ENCODE measurements at regions not wholly inside any gene's neighbourhood (a gene's known extent, or its start where the extent isn't known, plus 50 kb on each side); places are given as distances from the start of the nearest gene placed in this dataset.

DNA sequence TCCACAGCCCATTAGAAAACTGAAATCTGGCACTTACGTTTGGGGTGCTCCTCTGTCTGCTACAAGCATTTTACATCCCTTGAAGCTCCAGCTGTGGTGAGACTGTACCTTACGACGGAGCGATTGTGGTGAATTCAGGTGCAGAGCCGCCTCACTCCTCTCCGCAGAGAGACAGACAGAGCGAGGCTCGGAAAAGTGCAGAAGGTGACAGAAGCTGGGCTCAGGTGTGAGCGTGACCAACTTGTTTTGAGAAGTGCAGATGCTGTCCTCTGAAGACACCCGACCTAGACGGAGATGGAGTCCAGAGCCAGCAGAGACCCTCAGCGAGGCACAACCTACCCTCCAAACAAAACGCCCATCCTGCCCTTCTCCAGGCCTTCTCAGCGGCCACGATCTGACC is 196.5 kb downstream of the MED10 start:
- no peak for TF ChIP-seq CTCF (IDR thresholded peaks at IDR 0.05; ENCODE audit: low read depth, low read length)
- no peak overlapping the region for H3K4me3 ChIP-seq (replicated peaks in 1 of 2; ENCODE audit: low read depth in 2 of 2, low read length in 2 of 2)
- no peak for DNase-seq (ENCODE audit: low read depth in 2 of 2)

DNA sequence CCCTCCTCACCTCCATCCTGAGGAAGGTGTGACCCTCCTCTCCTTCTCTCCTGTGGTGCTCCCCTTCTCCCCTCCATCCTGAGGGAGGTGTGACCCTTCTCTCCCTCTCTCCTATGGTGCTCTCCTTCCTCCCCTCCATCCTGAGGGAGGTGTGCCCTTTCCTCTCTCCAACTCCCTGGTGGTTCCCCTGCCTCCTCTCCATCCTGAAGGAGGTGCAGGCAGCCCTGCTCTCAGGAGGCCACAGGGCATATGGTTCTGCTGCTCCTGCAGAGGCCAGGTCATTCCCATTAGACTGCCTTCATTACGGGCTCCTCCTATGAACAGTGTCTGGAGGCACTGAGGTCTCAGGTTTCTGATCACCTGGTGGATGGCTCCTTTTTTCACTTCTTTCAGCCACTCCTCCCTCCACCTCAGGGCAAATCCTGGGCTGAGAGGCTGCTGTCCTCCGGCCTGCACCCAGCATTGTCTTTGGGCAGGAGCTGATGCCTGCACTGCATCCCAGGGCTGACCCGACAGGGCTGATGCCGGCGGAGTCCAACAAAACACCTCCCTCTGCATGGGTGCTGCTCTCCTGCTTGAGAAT is 197.1 kb downstream of the MED10 start:
- TF ChIP-seq CTCF (IDR thresholded peaks at IDR 0.05; ENCODE audit: low read depth, low read length) = no peak
- no peak for DNase-seq (ENCODE audit: low read depth in 2 of 2)
- no peak overlapping the region for H3K4me3 ChIP-seq (replicated peaks in 1 of 2; ENCODE audit: low read depth in 2 of 2, low read length in 2 of 2)

DNA sequence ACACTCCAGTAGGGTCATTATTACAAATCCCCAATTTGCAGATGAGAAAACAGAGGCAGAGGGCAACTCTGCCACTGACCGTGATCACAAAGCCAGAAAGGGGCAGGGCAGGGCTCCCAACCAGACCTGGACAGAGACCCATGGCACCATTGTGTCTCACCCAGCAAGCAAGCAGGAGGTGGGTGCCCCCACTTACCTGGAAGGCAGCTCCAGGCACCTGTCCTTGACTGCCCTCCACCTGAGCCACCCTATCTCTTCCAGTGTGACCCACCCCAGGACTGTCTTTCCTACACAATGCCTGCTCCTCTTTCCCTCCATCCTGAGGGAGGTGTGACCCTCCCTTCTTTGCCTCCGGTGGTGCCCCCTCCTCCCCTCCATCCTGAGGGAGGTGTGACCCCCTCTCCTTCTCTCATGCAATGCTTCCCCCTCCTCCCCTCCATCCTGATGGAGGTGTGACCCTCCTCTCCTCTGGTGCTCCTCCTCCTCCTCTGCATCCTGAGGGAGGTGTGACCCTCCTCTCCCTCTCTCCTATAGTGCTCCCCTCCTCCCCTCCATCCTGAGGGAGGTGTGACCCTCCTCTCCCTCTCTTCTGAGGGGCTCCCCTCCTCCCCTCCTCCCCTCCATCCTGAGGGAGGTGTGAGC is 198.0 kb downstream of the MED10 start:
- no peak overlapping the region for H3K4me3 ChIP-seq (replicated peaks in 1 of 2; ENCODE audit: low read depth in 2 of 2, low read length in 2 of 2)
- no peak for DNase-seq (ENCODE audit: low read depth in 2 of 2)
- no peak for TF ChIP-seq CTCF (IDR thresholded peaks at IDR 0.05; ENCODE audit: low read depth, low read length)

- no peak overlapping the region for H3K4me3 ChIP-seq (replicated peaks in 1 of 2; ENCODE audit: low read depth in 2 of 2, low read length in 2 of 2)
- no peak for DNase-seq (ENCODE audit: low read depth in 2 of 2)
- TF ChIP-seq CTCF (IDR thresholded peaks at IDR 0.05; ENCODE audit: low read depth, low read length) = no peak
Measured at GRCh38 chr5:6178846-6179532, 199.4 kb downstream of the MED10 start.

DNA sequence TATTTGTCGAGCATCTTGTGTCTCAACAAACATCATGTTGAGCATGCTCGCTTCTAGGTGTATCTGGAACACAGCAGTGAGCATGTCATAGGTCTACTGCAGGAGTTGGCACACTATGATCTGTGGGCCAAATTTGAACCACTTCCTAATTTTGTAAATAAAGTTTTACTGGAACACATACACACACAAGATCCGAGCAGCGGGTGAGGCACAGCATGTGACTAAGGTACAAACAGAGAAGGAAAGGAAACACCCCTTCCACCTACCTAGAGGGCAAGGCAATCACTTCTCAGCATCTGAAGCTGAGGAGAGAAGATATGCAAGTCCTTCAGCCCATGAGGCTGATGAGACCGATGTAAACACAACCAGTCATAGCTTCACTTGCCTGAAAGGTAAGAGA is 200.4 kb downstream of the MED10 start:
- DNase-seq (ENCODE audit: low read depth in 2 of 2) = no peak
- TF ChIP-seq CTCF (IDR thresholded peaks at IDR 0.05; ENCODE audit: low read depth, low read length) = no peak
- no peak overlapping the region for H3K4me3 ChIP-seq (replicated peaks in 1 of 2; ENCODE audit: low read depth in 2 of 2, low read length in 2 of 2)

DNA sequence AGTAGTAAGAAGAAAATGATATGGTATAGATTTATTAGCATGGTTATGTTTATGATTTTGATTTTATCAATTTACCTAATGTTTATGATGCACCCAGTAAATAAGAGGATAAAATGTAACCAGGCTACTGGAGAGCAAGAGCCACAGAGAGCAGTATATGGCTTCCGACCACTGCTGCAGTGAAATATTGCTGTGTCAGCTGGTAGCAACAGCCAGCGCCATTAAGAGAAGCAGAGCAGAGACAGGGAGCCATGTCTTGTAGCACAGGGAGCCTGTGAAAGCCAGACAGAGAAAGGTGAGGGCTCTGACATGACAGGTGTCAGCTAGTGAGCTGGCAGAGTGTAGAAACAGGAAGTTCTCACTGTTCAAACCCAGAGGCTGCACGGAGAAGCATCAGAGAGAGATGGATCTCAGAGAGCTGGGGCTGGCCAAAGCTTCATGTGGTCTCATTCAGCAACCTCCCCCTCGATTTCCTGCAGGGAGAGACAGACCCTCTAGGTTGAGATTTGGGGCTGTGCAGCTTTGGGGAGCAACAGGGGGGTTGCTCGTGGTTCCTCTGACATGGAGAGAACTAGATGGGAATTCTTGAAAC is 202.1 kb downstream of the MED10 start:
- DNase-seq (ENCODE audit: low read depth in 2 of 2) = no peak
- no peak for TF ChIP-seq CTCF (IDR thresholded peaks at IDR 0.05; ENCODE audit: low read depth, low read length)
- no peak overlapping the region for H3K4me3 ChIP-seq (replicated peaks in 1 of 2; ENCODE audit: low read depth in 2 of 2, low read length in 2 of 2)
